NCI-H1092 (cell line): ENCODE measurements at regions not wholly inside any gene's neighbourhood (a gene's known extent, or its start where the extent isn't known, plus 50 kb on each side); places are given as distances from the start of the nearest gene placed in this dataset.

Experiments
- DNase-seq: peaks from one replicate; lab custom pipeline; 2025; lab: John Stamatoyannopoulos, UW

DNA sequence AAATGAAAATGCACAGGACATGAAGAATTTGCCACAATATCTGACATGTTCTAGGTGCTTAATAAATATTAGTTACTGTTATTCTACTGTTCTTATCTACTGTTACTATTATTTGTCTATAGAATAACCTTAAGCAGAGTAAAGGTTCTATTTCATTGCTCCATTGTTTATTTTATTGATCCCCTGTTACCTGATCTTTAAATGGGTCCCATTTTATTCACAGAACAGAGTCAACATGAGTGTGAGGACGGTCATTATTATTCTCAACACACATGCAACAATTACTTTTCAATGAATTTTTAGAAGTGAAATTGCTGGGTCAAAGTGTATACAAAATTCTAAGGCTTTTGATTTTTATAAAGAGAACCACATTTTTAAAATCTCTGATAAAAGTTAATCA is 186.9 kb downstream of the AHR start:
- DNase-seq, result no peak

DNA sequence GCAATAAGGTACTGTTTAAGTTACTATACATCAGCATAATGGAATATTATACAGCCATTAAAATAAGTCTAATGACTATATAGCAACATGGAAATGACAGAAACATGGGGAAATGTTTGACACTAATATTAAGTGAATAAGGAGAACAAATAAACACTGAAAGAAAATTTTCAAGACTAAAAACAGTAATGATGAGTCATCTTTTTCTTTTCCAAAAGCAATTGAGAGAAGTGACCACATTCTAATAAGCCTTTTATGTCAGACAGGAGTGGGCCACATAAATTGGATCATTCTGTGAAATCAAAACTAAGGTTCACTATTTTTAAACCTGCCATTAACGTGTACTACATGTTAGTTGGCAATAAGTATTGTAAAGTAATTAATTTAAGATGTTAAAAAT is 187.5 kb downstream of the AHR start:
- no peak for DNase-seq

DNA sequence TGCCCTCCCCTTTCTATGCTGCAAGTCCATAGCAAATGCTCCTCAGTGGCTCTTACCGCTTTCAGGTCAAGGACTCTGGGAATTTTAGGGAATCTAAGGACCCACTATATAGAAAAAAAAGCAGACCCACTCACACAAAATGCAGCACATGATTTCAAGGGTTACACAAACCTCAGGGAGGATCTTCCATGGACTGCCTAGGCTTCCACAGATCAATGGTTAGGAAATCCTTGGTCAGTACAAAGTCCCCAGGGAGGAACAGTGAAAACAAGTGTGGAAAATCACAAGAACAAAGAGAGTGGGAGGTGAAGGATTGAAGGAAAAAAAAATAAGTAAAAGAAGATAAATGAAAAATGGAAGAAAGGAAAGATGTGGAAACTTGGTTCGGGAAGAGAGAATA is 188.4 kb downstream of the AHR start:
- no peak for DNase-seq

DNA sequence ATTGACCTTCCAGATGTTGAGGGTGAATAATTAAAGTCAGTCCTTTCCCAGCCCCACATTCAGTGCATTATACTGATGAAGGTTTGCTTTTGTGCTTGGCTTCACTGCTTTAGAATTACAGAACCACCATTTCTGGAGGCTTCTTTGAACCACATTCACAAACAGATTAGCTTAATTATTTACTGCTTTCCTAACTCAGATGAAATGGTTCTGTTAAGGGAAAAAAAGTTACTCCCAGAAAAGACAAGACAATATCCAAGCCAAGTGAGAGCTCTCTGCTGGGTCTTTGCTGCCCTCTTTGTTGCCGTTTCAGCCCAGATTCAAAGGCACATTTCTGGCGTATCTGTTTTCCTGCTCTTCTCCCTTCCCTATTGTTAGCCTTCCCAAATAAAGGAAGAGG is 188.9 kb downstream of the AHR start:
- no peak for DNase-seq

DNA sequence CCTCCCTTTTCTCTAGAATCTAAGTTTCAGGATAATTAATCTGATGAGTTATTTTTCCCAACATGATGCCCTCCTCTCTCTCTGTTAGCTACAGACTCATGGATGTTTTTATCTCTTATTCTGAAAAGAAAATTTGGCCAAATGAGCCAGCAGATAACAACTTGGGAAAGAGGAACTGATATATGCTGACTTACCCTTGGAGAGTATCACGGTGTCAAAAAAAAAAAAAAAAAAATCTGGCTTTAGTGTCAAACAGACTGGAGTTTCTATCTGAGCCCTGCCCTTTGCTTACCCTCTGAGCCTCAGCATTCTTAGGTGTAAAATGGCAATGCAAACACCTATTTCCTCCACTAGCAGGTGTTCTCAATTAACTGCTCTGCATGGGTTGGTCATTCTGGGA is 190.4 kb downstream of the AHR start:
- DNase-seq, result no peak

DNA sequence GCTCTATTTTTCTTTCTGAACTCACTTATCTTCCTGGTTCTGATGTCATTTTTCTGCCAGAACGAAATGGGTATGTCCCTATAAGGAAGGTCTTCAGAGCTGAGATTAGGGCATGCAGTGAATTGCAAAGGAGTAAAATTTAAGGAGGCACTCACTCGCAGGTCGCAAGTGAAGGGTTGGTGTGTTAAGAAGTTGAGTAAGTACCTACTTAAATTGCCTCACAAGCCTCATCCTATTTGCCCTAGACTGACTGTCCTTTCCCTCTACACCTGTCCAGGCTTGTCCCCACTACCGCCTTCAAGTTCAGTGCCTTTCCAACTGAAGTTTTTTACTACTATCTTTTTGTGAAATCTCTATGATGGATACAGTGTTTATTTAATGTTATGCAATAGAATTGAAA is 191.5 kb downstream of the AHR start:
- no peak for DNase-seq

DNA sequence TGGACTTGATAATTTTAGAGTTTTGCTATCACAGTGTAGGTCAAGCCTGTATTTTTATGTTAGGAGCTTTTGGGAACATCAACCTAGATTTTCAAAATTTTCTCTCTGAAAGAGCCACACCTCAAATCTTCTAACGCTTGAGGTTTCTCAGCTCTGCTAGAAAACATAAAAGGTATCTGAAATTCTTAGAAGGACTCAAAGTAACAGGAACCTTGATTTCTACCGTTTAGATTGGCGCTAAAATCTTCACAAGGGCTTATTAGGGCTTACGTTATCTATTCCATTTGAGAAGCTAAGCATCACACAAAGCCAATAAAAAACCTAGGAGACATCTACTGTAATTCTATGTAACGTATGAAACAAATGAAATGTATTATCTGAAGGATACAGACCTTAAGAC is 192.4 kb downstream of the AHR start:
- DNase-seq, result no peak

DNA sequence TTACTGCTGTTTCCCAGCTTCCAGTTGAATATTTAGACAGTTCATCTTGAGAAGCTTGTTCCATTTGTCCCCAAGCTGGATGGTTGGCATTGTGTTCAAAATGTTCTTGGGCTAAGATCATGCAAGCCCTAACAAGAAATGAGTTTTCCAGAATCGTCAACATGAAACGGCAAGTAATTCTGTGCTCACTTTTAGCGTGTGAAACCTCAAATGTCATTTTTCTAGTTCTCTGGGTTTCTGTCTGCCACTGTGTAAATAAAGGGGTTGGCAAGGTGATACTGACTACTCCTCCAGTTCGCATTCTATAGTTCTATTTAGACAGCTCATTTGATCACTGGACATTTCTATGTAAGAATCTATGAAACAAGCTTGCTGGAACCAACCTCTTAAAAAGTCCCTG is 194.0 kb downstream of the AHR start:
- no peak for DNase-seq

DNA sequence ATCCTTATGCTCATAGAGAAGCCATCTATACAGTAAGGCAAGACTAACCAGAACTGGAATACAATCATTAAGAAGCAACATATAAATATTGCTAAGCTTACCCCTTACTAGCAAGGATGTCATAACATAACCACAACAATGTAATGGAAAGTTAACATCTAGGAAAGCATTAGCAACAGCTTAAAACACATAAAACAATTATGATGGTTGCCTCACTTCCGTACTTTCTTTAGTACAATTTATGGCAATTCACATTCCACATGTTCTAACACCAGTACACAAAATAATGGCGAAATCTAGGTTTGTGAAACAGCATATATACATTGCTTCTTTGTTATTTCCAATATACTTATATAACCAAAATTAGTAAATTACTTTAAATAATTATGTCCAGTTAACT is 195.0 kb downstream of the AHR start:
- DNase-seq, result no peak

DNA sequence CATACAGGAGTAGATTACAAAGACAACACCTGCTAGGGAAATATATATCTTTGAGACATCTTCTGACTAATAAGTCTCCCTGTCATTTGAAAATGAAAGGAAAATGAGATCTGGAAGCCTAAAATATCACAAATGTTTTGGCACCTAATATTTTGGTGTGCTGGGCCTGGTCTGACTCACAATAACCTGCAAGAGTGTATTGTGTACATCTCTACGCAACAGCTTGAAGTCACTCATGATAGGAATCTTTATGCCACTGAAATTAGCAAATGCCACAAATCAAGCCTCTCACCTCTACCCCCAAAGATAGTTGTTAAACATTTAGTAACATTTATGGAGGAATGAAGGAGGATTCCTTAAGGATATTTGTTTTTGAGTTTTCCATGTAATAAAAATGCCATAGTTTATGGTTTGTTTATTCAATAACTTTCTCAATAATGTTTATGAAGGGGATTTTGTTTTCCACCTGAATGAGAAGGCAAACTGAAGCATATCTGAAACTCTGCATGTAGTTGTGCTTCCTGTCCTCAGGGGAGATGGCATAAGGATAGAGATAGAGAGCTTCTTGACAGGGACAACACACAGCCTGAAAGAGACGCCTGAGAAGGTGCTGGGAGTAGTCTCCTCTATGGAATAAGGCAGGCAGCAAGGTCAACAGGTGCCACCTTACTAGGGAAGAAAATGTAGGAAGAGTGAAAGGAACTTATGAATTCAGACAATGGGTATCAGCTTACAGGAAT is 197.4 kb downstream of the AHR start:
- DNase-seq, result no peak

DNA sequence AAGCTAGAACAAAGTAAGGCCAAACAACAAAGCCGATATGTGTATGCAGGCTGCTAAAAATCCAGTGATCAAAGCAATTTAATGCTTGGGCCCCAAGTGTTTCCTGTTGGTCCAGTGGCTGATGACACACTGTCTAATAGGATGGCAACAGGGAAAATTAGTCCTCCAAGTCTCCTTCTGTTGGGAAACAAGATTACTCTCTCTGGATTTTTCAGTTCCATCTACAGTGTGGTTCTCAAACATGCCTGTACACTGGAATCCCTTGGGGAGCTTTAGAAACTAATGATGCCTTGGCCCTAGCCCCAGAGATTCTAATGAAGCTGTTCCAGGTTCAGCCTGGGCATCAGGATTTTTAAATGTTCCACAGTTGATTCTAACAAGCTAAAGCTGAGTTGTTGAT is 198.7 kb downstream of the AHR start:
- DNase-seq, result no peak

DNA sequence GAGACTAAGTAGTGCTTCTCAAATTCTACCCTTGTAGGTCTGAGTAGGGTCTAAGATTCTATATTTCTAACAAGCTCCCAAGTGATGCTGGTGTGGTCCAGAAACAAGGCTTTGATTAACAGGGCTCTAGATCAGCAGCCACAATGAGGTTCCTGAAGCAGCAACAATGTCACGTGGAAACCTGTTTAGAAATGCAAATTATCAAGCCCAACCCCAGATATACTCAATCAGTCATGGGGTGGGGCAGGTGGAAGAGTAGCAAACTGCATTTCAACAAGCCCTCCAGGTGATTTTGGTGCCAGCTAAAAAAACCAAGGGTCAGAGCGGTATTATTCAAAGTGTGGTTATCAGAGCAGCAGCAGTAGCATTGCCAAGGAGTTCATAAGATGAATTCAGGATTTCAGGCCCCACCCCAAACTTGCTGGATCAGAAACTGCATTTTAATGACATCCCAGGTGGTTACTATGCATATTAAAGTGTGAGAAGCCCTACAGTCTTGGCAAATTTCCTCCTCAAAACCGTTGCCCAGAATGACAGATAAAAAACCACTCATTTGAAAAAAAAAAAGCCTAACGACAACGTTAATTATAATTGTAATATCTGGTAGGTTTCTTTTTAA is 199.2 kb downstream of the AHR start:
- no peak for DNase-seq

DNA sequence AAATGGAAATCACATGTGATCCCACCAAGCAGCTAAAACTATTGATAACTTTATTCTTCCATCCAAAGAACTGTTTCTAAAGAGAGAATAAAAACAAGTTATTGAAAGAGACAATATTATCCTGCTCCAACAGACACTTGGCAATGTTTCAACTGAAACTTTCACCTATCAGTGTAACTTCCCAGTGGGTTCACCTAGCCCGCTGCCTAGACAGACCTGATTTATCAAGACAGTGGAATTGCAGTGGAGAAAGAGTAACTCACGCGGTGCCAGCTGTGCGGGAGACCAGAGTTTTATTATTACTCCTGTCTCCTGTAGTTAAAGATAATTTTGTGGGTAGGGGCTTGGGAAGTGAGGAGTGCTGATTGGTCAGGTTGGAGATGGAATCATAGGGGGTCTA is 199.8 kb downstream of the AHR start:
- no peak for DNase-seq

DNA sequence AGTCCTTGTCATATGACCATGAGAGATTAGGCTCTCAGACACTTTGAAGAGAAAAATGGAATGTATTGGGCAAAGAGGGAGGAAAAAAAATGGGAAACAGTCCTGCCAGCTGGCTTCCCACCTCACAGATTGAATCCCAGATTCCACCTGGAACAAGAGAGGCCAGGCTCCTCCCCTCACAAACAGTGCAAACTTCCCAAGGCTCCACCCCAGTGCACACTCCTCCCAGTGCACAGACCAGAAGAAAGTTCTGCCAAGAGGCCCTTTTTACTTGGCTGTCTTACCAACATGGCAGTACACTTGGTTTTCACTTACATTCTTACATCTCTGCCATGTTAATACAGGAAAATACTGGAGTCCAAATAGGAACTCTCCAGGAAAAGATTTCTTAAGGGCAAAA is 202.3 kb downstream of the AHR start:
- no peak for DNase-seq

DNA sequence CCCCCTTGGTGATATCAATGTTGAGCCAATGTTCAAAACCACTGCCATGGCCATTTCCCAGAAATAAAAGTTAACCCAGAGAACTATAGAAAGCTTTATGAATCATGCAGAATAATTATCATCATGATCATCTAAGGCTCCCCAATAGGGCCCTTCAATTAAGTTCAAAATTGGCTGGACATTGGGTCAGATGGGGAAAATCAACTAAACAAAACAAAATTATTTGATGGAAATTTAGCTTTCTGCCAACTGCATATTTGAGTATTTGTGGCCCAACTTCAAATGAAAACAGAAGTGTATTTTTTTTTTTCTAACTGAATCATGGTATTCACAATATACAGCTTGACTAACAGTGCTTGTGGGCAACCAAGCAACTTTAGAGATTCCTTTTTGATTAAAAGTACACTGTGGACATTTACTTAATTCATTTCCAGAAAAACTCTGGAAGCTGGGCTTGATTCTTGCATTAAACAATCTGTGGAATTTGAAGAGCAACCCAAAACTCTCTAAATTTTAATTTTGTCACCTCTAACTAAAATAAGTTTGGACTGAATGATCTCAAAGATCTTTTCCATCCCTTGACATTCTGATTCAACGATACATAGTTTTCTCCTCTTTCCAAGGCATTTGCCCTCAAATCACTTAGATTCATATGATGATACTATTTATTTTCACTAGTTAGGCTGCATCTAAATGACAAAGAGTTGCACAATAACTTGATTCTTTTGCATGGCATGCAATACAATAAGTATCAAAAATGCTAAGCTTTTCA is 203.2 kb downstream of the AHR start:
- DNase-seq, result no peak

DNA sequence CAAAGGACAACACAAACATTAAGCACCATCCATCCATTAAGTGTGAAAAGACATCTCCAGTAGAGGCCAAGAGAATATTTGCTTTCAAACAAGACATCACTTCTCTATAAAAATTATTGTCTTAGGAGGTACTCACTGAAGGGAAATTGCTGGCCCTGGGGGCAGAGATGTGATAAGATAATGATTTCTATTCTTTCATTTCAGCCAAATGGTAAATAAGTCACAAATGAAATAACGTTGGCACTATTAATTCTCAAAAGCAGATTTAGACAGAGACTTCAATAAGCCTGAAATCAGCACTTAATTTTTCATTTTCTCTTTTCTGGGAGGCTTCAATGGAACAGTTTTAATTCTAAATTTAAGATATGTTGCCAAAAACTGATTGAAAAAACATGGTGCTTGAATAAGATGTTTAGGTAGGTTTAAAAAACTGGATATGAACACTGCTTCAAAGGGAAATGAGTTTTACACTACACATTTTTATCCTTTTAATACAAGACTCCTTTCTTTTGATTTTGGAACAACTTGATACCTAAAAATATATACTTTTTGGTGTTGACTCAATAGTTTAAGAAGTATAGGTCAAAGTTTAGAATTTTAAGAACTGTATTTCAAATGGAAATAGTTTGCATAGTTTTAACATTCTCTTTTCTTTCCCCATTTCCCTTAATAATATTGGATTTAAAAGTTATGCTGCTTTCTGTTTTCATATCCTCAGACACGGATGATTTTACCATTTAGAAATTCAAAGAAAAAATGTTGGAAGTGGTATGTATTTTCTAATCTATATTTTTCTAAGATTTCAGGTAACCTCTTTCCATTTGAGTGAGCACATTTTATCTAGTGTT is 204.0 kb downstream of the AHR start:
- DNase-seq, result no peak

DNA sequence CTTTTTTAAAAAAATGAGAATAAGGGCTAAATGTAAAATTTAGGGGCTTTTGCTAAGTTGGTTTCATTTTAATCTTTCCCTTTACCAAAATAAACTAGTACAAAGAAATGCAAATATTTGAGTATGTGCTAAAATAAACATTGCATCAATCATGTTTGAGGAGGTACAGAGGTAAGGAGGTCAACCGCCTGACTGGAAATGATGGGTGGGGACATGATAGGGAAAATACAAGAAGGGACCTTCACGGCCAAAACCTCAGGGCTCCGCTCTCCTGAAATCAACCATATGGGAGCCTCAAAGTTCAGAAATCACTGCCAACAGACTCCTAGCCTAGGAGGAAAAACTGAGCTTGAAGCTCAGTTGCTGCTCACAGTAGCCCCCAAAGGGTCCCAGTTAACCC is 207.6 kb downstream of the AHR start:
- no peak for DNase-seq

DNA sequence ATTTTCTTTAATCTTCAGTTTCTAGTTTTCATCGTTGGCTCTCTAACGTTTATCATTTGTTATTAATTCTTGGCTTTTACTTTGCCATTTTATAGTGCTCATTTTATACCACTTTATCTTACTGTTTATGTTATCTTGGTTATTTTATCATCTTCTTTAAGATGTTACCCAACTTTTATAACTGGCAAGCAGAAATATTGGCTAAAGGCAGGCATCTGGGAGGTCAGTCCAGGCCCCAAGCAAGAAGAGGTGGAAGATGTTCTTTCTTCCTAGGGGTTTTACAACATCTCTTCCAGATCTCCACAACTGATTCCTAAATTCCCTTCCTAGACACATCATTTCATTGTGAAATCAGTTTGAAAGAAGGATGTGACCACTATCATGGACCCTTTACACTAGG is 208.1 kb downstream of the AHR start:
- DNase-seq, result no peak

DNA sequence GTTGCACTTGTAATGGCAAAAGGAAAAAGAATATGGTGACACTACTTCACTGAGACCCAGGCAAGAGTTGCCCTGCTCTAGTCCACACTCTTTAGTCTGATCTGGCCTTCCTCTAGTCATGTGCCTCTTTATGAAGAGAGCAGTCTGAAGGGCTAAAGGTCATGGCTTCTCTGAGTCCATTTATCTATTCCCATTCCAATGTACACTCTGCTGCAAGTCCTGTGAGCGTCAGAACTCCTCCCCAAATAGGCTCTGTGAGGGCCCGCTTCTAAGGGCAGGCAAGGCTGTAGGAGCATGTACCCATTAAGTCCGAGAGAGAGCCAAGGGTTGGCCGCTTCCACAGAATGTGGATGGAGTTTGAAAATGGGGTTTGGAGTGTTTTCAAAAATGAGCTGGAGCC is 209.3 kb downstream of the AHR start:
- DNase-seq, result no peak

DNA sequence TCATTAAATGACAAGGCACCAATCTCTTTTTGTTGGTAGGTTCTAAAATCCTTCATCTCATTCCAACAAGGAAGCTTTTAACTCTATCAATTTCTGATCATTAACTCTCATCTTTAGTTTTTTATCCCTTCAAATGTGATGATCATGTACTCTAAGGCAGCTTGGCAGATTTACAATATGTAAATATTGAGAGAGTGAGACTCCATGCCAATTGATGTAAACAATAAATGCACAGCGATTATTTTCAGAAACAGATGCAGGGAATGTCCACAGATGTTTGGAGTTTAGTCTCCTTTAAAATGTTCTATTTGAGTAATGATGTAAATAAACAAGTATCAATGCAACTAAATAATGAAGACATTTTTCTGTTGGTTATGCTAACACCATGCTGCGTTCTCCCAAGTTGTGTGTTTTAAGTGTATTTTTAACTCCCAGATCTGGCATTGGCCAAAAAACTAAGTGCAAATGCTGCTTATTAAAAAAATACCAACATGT is 213.8 kb downstream of the AHR start:
- DNase-seq, result no peak

DNA sequence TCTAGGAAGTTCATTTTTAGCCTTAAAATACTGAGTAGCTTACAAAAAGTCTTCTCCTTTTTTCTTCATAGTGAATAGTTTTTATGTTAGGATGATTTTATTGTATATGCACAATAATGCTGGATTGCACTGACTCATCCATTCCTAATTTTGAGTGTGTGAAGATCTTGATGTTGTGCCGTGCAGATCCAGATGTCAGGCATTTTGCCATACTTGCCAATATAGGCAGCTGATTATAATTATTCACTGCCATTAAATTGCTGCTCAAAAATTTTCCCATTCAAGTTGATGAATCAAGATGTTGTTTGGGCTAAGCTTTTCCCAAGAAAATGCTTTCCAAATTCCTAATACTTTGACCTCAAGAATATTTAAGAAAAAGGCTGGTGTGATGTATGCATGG is 218.3 kb downstream of the AHR start:
- DNase-seq, result no peak

DNA sequence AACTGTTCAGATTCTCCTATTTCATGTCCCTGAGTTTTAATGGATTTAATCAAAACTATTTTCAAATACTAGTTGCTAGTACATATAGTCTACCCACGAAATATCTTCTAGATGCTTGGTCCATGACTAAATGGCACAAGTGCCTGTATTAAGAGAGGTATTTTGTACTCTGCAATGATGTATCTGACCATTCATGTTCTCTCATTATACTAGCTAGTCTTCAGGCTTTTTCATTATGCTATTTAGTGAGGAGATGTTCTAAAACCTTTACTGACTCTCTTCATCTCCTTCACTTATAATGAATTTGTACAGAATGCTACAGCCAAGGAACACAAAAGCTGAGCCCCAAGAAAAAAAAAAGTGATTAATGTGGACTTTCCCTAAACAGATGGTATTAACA is 222.5 kb downstream of the AHR start:
- no peak for DNase-seq
